Stimulated activated CD8-positive, alpha-beta memory T cell treated with anti-CD3 and anti-CD28 coated beads, Interleukin-15, amount 100 ng/mL, for 4 hours (primary cell): ENCODE measurements at regions not wholly inside any gene's neighbourhood (a gene's known extent, or its start where the extent isn't known, plus 50 kb on each side); places are given as distances from the start of the nearest gene placed in this dataset.

Experiments used
- DNase-seq, 2 donors: peaks; one replicate each; pipeline ENCODE4 v3.0.0-alpha.2; 2020; ENCODE audit warnings: low read depth in 2 of 2

DNA sequence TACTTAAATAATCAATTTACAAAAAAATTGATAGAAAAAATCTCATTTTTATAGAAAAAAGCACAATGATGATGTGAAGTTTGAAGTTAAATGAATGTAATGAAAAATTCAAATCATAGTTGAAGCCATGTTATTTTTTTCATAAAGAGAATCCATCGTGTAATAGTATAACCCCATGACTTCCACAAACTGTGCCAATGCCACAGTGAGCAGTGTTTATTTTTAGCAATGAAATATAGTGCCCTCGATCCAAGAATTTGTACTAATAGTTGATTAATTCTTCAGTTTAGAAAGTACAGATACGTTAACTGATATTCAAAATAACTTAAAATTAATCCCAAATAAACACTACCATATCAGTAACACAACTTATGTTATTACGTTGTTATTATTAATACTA is 225.9 kb downstream of the PTPRC start:
- no peak for DNase-seq

DNA sequence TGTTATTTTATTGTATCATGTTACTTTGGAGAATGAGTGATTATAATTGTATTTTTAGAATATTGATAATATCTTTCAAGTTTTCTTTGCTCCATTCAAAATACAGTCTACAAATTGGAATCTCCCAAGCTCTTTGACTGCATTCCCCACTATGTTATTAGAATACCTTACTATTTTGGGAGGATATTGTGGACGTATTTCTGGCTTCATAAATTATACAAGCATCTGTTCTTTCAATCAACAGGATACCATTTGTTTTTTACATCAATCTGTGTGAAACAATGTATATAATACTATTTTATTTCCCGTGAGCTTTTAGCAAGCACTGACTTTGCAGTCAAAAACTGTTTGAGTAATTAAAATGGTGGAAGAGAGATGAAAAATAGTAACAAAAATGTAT is 226.5 kb downstream of the PTPRC start:
- no peak for DNase-seq

DNA sequence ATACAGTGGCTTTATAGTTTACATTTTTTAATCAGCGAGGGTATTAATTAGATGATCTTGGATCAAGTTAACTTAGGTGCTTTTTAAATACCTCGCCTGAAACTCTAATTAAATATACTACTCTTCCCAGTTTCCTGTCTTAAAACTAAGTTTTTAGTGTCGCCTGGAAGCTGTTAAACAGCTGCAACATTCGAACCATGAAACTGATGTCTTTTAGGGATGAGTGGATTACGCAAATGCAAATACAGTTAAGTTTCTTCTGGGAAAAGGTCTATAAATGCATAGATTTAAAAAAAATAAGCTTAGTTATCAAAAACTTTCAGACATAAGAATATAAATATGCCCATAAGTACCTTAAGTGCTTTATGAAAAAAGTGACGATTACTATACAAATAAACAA is 228.3 kb downstream of the PTPRC start:
- DNase-seq: no peak

DNA sequence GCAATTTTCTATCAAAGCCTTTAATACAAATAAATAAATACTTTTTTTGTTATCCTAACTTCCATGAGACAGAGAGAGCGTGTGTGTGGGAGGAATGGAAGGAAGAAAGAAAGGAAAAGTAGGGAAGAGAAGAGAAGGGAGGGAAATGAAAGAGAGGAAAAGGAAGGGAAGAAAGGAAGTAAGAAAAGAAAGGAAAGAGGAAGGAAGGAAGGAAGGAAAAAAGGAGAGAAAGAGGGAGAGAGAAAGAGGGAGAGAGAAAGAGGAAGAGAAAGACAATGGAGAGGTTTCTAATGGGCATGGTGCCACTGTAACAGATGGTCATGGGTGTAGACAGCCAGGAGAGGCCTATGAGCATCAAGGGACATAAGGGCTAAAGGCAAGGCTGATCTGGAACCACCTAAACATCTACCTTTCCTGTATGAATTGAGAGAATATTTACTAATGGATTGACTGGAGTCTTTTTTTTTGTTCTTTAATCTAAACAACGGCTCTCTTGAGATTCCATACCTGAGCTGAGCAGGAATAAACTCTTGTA is 234.9 kb downstream of the PTPRC start:
- no peak for DNase-seq

DNA sequence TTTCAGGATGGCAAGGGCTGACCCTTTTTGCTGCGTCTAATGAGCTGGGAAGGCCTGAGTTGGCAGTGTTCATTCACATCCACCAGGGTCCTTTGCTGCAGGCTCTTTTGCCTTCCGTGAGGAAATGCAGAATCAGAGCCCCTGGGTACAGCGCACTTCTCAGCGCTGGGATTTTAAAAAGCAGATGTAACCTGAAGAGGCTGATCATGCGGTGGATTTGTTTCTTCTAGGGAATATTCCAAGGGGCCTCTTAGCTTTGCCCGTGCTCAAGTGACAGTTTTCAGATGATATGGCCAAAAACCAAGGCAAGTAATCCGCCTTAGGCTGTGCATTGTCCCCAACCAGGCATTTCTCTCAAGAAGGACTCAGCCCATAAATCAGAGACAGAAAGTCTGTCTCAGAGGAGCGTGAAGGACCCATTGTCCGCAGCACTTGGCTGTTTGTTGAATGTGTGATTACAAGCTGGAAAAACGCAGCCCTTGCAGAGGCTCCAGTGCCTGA is 237.6 kb downstream of the PTPRC start:
- DNase-seq: no peak

DNA sequence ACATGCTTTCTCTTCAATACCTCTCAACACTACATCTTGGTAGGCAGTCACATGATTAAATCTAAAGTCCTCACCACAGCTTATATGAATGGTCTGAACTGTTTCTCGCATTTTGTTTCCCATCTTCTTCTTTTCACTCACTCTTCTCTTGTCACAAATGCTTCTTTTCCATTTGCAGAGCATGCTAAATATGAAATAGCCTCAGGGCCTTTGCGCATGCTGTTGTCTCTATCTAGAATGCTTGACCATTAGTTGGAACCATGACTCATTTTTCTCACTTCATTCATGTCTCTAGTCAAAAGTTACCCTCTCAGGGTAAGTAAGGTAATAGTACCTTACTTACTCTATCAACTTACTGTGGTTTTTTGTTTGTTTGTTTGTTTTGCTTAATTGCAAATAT is 239.7 kb downstream of the PTPRC start:
- DNase-seq: no peak

DNA sequence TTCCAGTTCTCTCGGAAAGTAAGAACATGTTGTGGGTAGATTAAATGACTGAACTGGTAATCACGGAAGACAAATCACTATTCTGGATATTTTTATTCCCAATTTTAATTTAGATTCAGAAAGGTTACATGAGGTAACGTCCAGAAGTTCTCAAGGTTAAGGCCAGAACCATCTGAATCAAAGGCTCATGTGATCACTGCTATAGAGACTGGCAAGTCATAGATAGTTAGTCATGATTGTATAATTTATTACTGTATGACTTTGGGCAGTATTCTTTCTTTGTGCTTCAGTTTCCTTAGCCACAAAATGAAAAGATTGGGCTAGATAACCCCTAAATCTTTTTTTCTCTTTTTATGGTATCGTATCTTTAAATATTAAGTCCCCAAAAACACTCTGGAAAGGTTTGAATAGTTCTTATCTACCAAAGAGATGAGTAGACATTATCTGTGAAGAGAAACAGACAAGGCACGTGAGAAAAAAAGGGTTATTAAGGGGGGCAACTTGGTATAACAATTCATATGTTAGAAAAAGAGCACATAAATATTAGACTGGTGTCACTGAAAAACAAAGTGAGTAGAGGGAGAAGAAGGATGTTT is 241.0 kb downstream of the PTPRC start:
- DNase-seq: no peak

- no peak for DNase-seq
These were observed 241.6 kb downstream of the PTPRC start for GRCh38 chr1:198880397-198880796.

DNA sequence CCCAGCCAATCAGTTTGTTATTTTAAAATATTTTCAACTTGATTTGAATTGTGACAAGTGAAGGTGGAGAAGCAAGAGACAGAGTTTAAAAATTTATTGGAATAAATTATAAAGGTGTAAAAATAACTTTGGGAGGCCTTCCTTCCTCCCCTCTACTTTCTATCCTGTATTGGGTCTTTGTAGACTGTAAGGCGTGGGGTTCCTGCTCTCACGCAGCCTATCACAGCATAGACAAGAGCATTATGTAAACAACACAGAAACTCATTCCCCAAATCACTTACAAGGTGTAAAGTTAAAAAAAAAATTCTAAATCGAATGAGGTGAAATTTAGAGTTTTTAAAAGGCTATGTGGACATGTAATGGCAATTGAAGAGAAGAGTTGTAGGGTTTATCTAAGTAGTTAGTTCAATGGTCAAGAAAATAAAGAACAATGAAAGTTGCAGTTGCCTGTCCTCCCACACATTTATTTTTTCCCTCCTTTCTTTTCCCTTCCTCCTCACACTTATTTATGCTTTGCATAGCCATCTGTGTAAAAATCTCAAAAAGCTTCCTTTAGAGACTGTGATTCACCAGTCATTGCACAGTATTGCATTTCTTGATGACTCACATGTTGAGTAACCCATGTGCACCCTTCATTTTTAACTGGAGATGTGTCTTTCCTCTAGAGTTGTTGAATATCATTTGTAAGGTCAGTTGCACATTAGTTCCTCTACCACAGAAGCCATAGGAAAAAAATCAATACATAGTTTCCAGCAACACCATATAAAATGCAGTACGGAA is 242.2 kb downstream of the PTPRC start:
- DNase-seq: no peak

GRCh38 chr1:198883184-198883583 is 244.3 kb downstream of the PTPRC start:
- DNase-seq: no peak

DNA sequence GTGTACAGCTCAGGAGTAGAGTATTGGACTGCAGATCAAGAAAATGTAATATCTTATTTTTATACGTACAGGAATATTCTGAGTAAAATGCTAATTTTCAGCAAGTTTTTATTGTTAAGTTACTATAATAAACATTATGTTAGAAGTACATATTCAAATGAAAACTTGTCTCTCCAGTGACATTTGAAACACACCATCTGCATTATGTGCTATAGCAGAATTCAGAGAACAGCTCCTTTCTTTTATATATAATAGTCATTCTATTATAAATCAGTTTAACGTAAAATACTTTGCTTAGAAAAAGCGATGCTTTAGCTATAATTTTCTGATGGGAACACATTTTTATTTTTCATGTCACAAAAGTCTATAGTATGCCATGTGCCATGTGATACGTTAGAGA is 249.0 kb downstream of the PTPRC start:
- DNase-seq: no peak

GRCh38 chr1:198888379-198888943 is 249.6 kb downstream of the PTPRC start:
- DNase-seq: no peak

DNA sequence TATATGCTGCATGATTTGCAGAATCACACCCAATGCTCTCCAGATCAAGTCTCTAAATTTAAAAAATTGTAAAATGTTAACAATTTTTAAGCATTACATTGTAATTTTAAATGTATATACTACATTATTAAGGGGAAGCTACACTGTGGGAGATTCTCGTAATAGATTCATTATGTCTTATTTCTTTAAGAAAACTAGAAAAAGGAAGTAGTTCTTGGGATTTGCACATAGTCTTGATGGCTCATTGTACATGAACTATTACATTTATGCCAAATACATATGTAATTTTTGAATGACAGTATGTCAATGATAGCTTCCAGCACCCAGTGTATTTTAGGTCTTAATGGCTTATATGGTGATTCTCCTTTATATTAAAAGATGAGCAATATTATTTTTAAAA is 250.3 kb downstream of the PTPRC start:
- no peak for DNase-seq

DNA sequence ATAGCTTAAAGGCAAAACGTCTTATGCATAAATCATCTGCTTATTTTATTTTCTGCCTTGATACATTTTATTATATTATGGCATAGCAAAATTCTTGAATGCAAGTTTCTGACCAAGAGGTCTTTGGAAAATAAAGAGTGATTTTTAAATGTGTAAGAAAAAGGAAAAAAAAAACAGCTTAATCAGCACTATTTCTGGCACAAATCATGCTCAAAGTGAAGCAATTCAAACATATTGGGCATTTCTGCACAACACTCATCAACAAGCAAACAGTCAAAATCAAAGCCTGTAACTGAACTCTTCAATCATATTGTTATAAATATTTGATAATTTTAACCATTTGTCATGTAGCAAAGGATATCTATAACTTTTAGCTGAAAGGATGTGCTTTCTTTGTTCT is 250.9 kb downstream of the PTPRC start:
- no peak for DNase-seq

- DNase-seq: no peak
These were observed 251.5 kb downstream of the PTPRC start for GRCh38 chr1:198890214-198890930.

GRCh38 chr1:198892065-198892464 is 253.2 kb downstream of the PTPRC start:
- DNase-seq: no peak

DNA sequence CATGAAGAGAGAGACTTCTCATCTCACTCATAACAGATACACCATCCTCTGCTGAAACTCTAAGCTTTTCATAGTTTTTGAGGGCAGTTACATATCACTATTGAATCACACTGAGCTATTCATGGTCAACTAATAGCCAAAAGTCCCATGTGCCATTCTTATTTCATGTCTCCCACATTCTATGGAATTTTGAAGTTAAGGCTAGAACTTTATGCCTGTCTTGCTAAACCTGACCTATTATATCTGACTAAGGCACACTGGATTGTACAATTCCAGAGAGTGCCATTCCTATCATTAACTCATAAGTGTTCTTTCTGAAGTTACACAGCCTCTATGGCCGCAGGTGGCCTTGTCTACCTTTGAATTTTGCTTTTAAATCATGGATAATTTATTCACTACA is 254.3 kb downstream of the PTPRC start:
- DNase-seq: no peak

- no peak for DNase-seq
These were observed 255.1 kb downstream of the PTPRC start for GRCh38 chr1:198893763-198894444.

- no peak for DNase-seq
These were observed 262.4 kb downstream of the PTPRC start for GRCh38 chr1:198901266-198901665.

GRCh38 chr1:198902655-198903054 is 263.8 kb downstream of the PTPRC start:
- DNase-seq: no peak

- no peak for DNase-seq
These were observed 264.4 kb downstream of the PTPRC start for GRCh38 chr1:198903203-198903602.

- no peak for DNase-seq
These were observed 264.8 kb downstream of the PTPRC start for GRCh38 chr1:198903621-198904020.
